Gastroesophageal sphincter (tissue), 3 donors: ENCODE measurements at regions not wholly inside any gene's neighbourhood (a gene's known extent, or its start where the extent isn't known, plus 50 kb on each side); places are given as distances from the start of the nearest gene placed in this dataset.

Source experiments
- CTCF ChIP-seq, 4 experiments: fragments of 200-600 bp in 2 of 4; fragments of 450-650 bp in 2 of 4; sonication (generic) in 1 of 4; IDR thresholded peaks; one replicate each; pipeline ENCODE4 v1.5.1; 2017 to 2019; ENCODE audit warnings: antibody characterized with exemption in 4 of 4, mild to moderate bottlenecking in 2 of 4, moderate library complexity in 2 of 4
- EP300 ChIP-seq: sonication (generic); formaldehyde crosslinking; IDR thresholded peaks from one replicate; pipeline ENCODE4 v1.6.1; 2017; ENCODE audit warnings: antibody characterized with exemption, mild to moderate bottlenecking
- POLR2A ChIP-seq, 2 donors: fragments of 450-650 bp; IDR thresholded peaks; one replicate each; pipeline ENCODE4 v1.6.1; 2017; ENCODE audit warnings: antibody characterized with exemption in 2 of 2, mild to moderate bottlenecking in 2 of 2, moderate library complexity in 1 of 2
- POLR2AphosphoS5 ChIP-seq: sonication (generic); formaldehyde crosslinking; IDR thresholded peaks from one replicate; pipeline ENCODE4 v1.6.1; 2017; ENCODE audit warnings: antibody characterized with exemption

GRCh38 chr4:164197556-164197955, 556.4 kb upstream of the SMIM31 start:
- TF ChIP-seq CTCF (IDR thresholded peaks at IDR 0.05) (no peak), POLR2AphosphoS5 (no peak), POLR2A (IDR thresholded peaks at IDR 0.05) (no peak), EP300 (no peak)
